Activated CD4-positive, alpha-beta memory T cell treated with anti-CD3 and anti-CD28 coated beads, Interleukin-2, amount 10 ng/mL, durations not matched to agents 7 days and 5 days (primary cell): ENCODE measurements at regions not wholly inside any gene's neighbourhood (a gene's known extent, or its start where the extent isn't known, plus 50 kb on each side); places are given as distances from the start of the nearest gene placed in this dataset.

Experiments used
- CTCF ChIA-PET: fragments of 350-600 bp; sonication (Branson Sonifier 250); formaldehyde crosslinking; loops from one replicate; lab custom pipeline; 2021; ENCODE audit warnings: antibody characterized with exemption, inconsistent platforms; lab: Charles Lee
- POLR2A ChIA-PET: fragments of 350-600 bp; sonication (Branson Sonifier 250); formaldehyde crosslinking; loops from one replicate; lab custom pipeline; 2021; ENCODE audit warnings: antibody characterized with exemption; lab: Charles Lee
- DNase-seq: peaks from one replicate; pipeline ENCODE4 v3.0.0-alpha.2; 2020
- H3K27ac Mint-ChIP-seq: one replicate; pipeline ENCODE4 v1.8.0; 2021; ENCODE audit warnings: mild to moderate bottlenecking, mixed read lengths
- H3K27me3 Mint-ChIP-seq: one replicate; pipeline ENCODE4 v1.8.0; 2021; ENCODE audit warnings: mixed read lengths
- H3K36me3 Mint-ChIP-seq: one replicate; pipeline ENCODE4 v1.8.0; 2021; ENCODE audit warnings: low read depth, mixed read lengths
- H3K4me1 Mint-ChIP-seq: one replicate; pipeline ENCODE4 v1.8.0; 2021; ENCODE audit warnings: mixed read lengths
- H3K4me3 Mint-ChIP-seq: one replicate; pipeline ENCODE4 v1.8.0; 2021; ENCODE audit warnings: mild to moderate bottlenecking, mixed read lengths
- H3K9me3 Mint-ChIP-seq: one replicate; pipeline ENCODE4 v1.8.0; 2021; ENCODE audit warnings: mixed read lengths

GRCh38 chr10:106338486-106338885 is 826.0 kb downstream of the SORCS1 start:
- Mint-ChIP-seq H3K27ac (no peak overlapping the region), H3K36me3 (no peaks in the 10 kb centered on the region), H3K4me1 (no peaks in the 10 kb centered on the region), H3K4me3 (no peak overlapping the region), H3K9me3 (peaks cover 14% of the 10 kb centered on the region), H3K27me3 (no peaks in the 10 kb centered on the region)
- ChIA-PET POLR2A (no interaction called here), CTCF (no interaction called here)
- no peak for DNase-seq

DNA sequence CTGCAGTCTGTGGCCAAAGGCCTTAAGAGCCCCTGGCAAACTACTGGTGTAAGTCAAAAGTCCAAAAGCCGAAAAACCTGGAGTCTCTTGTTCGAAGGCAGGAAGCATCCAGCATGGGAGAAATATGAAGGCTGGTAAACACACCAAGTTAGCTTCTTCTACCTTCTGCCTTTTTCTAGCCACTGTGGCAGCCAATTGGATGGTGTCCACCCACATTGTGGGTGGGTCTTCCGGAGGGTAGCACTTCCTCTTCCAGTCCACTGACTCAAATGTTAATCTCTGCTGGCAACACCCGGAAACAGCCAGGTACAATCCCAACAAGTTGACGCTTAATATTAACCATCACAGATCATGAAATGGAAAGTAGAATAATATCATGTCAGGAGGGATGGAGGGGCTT is 827.6 kb downstream of the SORCS1 start:
- DNase-seq = no peak
- POLR2A ChIA-PET = no interaction called here
- Mint-ChIP-seq H3K27me3 (no peaks in the 10 kb centered on the region), H3K4me3 (no peak overlapping the region), H3K36me3 (no peaks in the 10 kb centered on the region), H3K9me3 (peaks cover 12% of the 10 kb centered on the region), H3K4me1 (no peaks in the 10 kb centered on the region), H3K27ac (no peak overlapping the region)
- CTCF ChIA-PET = no interaction called here

- no peak for DNase-seq
- H3K27me3 Mint-ChIP-seq = no peaks in the 10 kb centered on the region
- H3K9me3 Mint-ChIP-seq = peaks cover 29% of the 10 kb centered on the region
- no peaks in the 10 kb centered on the region for H3K4me1 Mint-ChIP-seq
- no peaks in the 10 kb centered on the region for H3K36me3 Mint-ChIP-seq
- no peak overlapping the region for H3K27ac Mint-ChIP-seq
- no peak overlapping the region for H3K4me3 Mint-ChIP-seq
- POLR2A ChIA-PET = no interaction called here
- CTCF ChIA-PET = no interaction called here
Observed at GRCh38 chr10:106327747-106328146, 836.8 kb downstream of the SORCS1 start.

DNA sequence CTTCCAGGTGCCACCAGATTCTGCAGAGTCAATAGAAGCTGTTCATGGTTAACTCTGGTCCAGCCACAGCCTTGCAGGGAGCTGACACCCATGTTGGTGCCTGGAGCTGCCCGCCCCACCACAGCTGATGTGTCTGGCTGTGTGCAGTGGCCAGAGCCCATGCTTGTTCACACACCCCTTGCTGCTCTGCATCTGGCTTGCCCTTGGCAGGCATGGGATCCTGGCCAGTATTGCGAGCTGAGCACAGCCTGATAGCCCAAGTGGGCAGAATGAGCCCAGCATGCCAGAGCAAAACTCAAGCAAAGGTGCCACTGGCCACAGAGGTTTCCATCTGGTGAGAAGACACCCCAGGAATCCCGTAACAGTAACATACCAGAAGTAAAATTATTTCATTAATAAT is 843.6 kb downstream of the SORCS1 start:
- no peak overlapping the region for H3K4me3 Mint-ChIP-seq
- CTCF ChIA-PET = no interaction called here
- no peaks in the 10 kb centered on the region for H3K27me3 Mint-ChIP-seq
- peaks cover 6% of the 10 kb centered on the region for H3K9me3 Mint-ChIP-seq
- no peak overlapping the region for H3K27ac Mint-ChIP-seq
- H3K36me3 Mint-ChIP-seq = no peaks in the 10 kb centered on the region
- H3K4me1 Mint-ChIP-seq = no peaks in the 10 kb centered on the region
- no peak for DNase-seq
- POLR2A ChIA-PET = no interaction called here

DNA sequence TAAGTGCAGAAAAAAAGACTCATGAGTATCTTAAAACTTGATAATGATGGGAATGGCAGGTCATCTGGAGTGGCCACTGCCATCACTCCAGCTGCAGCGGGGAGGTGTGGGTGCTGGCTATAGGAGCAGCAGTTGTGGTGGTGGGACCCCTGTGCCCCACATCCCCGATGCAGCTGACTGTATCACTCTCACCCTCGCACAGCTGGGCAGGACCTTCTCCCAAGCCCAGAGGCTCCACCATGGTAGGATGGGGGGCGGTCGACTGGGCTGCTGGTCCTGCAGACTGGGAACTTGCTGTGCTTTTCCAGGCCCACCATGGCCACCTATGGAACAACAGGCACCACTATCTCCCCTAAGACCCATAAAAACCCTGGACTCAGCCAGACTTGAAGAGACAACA is 844.4 kb downstream of the SORCS1 start:
- peaks cover 2% of the 10 kb centered on the region for H3K9me3 Mint-ChIP-seq
- CTCF ChIA-PET = no interaction called here
- no peak overlapping the region for H3K4me3 Mint-ChIP-seq
- no peaks in the 10 kb centered on the region for H3K4me1 Mint-ChIP-seq
- POLR2A ChIA-PET = no interaction called here
- DNase-seq = no peak
- no peaks in the 10 kb centered on the region for H3K27me3 Mint-ChIP-seq
- no peak overlapping the region for H3K27ac Mint-ChIP-seq
- no peaks in the 10 kb centered on the region for H3K36me3 Mint-ChIP-seq

GRCh38 chr10:106317554-106317953 is 847.0 kb downstream of the SORCS1 start:
- Mint-ChIP-seq H3K36me3 (no peaks in the 10 kb centered on the region), H3K27ac (no peak overlapping the region), H3K4me1 (no peaks in the 10 kb centered on the region), H3K4me3 (no peak overlapping the region), H3K27me3 (no peaks in the 10 kb centered on the region), H3K9me3 (peaks cover 2% of the 10 kb centered on the region)
- CTCF ChIA-PET = no interaction called here
- POLR2A ChIA-PET = no interaction called here
- DNase-seq = no peak

- H3K27ac Mint-ChIP-seq = no peak overlapping the region
- no peaks in the 10 kb centered on the region for H3K4me1 Mint-ChIP-seq
- DNase-seq = no peak
- no peak overlapping the region for H3K4me3 Mint-ChIP-seq
- no peaks in the 10 kb centered on the region for H3K36me3 Mint-ChIP-seq
- ChIA-PET CTCF (no interaction called here), POLR2A (no interaction called here)
- H3K9me3 Mint-ChIP-seq = peaks cover 4% of the 10 kb centered on the region
- no peaks in the 10 kb centered on the region for H3K27me3 Mint-ChIP-seq
Observed at GRCh38 chr10:106313041-106313440, 851.5 kb downstream of the SORCS1 start.

DNA sequence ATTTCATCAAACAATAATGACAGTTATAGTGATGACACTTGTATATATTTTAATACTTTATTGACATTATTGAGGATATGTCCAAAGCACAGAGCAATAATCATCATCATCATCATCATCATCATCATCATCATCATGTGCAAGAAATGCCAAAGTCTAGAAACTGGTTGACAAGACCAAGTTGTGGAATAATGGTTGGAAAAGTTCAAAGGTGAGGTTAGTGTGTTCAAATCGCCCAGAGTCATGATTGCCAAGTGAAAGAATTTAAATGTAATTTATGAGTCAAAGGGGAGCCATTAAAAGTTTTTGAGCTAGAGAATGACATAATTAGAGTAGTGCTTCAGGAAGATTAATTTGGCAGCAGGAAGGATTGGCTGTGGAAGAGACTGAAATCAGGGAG is 852.4 kb downstream of the SORCS1 start:
- no peak overlapping the region for H3K27ac Mint-ChIP-seq
- CTCF ChIA-PET = no interaction called here
- no peaks in the 10 kb centered on the region for H3K36me3 Mint-ChIP-seq
- DNase-seq = no peak
- no peaks in the 10 kb centered on the region for H3K4me1 Mint-ChIP-seq
- no peaks in the 10 kb centered on the region for H3K27me3 Mint-ChIP-seq
- H3K4me3 Mint-ChIP-seq = no peak overlapping the region
- POLR2A ChIA-PET = no interaction called here
- peaks cover 4% of the 10 kb centered on the region for H3K9me3 Mint-ChIP-seq

DNA sequence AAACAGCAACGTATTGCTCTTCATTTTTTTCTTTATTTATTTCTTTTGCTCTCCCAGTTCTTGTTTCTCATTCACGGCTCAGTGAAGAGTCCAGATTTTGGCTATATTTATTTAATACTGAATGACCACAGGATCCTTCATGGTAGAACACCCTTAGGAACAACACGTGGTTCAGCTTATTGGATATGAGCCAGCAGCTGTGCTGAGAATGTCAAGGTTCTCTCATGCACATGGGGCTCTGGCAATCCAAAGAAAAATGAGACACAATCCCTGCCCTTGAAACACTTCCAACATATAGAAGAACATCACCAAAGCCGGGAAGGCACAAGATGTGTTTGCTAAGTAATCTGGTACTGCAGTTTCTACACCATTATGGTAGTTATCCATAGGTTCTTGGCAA is 852.9 kb downstream of the SORCS1 start:
- Mint-ChIP-seq H3K36me3 (no peaks in the 10 kb centered on the region), H3K27me3 (no peaks in the 10 kb centered on the region)

DNA sequence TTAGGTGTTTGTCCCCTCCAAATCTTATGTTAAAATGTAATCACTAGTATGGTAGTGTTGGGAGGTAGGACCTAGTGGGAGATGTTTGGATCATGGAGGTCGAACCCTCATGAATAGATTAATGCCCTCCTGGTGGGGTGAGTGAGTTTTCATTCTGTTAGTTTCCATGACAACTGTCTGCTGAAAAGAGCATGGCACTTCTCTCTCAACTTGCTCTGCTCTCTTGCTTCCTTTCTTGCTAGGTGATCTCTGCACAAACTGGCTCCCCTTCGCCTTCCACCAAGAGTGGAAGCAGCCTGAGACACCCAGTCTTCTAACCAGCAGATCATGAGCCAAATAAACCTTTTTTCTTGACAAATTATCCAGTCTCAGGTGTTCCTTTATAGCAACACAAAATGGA is 853.9 kb downstream of the SORCS1 start:
- peaks cover 7% of the 10 kb centered on the region for H3K9me3 Mint-ChIP-seq
- no peak overlapping the region for H3K27ac Mint-ChIP-seq
- H3K4me3 Mint-ChIP-seq = no peak overlapping the region
- no peaks in the 10 kb centered on the region for H3K27me3 Mint-ChIP-seq
- CTCF ChIA-PET = no interaction called here
- POLR2A ChIA-PET = no interaction called here
- DNase-seq = no peak
- no peaks in the 10 kb centered on the region for H3K36me3 Mint-ChIP-seq
- H3K4me1 Mint-ChIP-seq = no peaks in the 10 kb centered on the region

More for the DNA sequence above, 852.9 kb downstream of the SORCS1 start:
- Mint-ChIP-seq H3K27ac (no peak overlapping the region), H3K4me3 (no peak overlapping the region), H3K4me1 (no peaks in the 10 kb centered on the region), H3K9me3 (peaks cover 7% of the 10 kb centered on the region)
- CTCF ChIA-PET = no interaction called here
- no peak for DNase-seq
- POLR2A ChIA-PET = no interaction called here

- Mint-ChIP-seq H3K27me3 (no peaks in the 10 kb centered on the region), H3K4me1 (no peaks in the 10 kb centered on the region), H3K9me3 (peaks cover 9% of the 10 kb centered on the region), H3K36me3 (no peaks in the 10 kb centered on the region), H3K27ac (no peak overlapping the region), H3K4me3 (no peak overlapping the region)
- ChIA-PET POLR2A (no interaction called here), CTCF (no interaction called here)
- no peak for DNase-seq
Observed at GRCh38 chr10:106309376-106309775, 855.1 kb downstream of the SORCS1 start.

- H3K4me1 Mint-ChIP-seq = no peaks in the 10 kb centered on the region
- H3K36me3 Mint-ChIP-seq = no peaks in the 10 kb centered on the region
- H3K27me3 Mint-ChIP-seq = no peaks in the 10 kb centered on the region
- no peak for DNase-seq
- peaks cover 9% of the 10 kb centered on the region for H3K9me3 Mint-ChIP-seq
- no peak overlapping the region for H3K4me3 Mint-ChIP-seq
- CTCF ChIA-PET = no interaction called here
- H3K27ac Mint-ChIP-seq = no peak overlapping the region
- POLR2A ChIA-PET = no interaction called here
Observed at GRCh38 chr10:106308284-106308683, 856.2 kb downstream of the SORCS1 start.

DNA sequence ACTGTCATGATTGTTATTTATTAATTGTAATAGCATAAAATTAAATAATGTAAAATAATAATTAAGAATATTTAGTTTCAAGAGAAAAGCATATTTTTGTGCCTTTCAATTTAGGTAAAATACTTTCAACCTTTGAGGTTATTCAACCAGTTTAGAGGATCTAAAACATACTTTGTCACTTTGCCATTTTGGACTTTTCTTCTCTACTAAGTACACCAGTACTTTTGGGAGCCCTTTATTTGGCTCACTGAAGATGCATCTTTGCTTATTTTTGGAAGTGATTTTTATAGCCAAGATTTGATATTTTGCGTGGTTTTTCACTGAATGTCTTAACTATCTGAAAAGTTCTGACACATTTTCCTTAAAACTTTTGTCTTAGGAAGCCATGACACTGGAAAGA is 860.5 kb downstream of the SORCS1 start:
- ChIA-PET CTCF (no interaction called here), POLR2A (no interaction called here)
- no peak overlapping the region for H3K27ac Mint-ChIP-seq
- no peak overlapping the region for H3K4me3 Mint-ChIP-seq
- H3K9me3 Mint-ChIP-seq = peaks cover 7% of the 10 kb centered on the region
- H3K4me1 Mint-ChIP-seq = no peaks in the 10 kb centered on the region
- no peaks in the 10 kb centered on the region for H3K36me3 Mint-ChIP-seq
- no peaks in the 10 kb centered on the region for H3K27me3 Mint-ChIP-seq
- no peak for DNase-seq

GRCh38 chr10:106302961-106303360 is 861.5 kb downstream of the SORCS1 start:
- H3K9me3 Mint-ChIP-seq = peaks cover 7% of the 10 kb centered on the region
- H3K27me3 Mint-ChIP-seq = no peaks in the 10 kb centered on the region
- no peak overlapping the region for H3K4me3 Mint-ChIP-seq
- ChIA-PET POLR2A (no interaction called here), CTCF (no interaction called here)
- H3K36me3 Mint-ChIP-seq = no peaks in the 10 kb centered on the region
- no peak overlapping the region for H3K27ac Mint-ChIP-seq
- H3K4me1 Mint-ChIP-seq = no peaks in the 10 kb centered on the region
- DNase-seq = no peak

- Mint-ChIP-seq H3K4me1 (no peaks in the 10 kb centered on the region), H3K9me3 (peaks cover 6% of the 10 kb centered on the region), H3K4me3 (no peak overlapping the region), H3K27ac (no peak overlapping the region), H3K27me3 (no peaks in the 10 kb centered on the region), H3K36me3 (no peaks in the 10 kb centered on the region)
- CTCF ChIA-PET = no interaction called here
- POLR2A ChIA-PET = no interaction called here
- DNase-seq = no peak
Observed at GRCh38 chr10:106301146-106301545, 863.4 kb downstream of the SORCS1 start.
